ENCODE measurements at regions not wholly inside any gene's neighbourhood (a gene's known extent, or its start where the extent isn't known, plus 50 kb on each side); places are given as distances from the start of the nearest gene placed in this dataset.
"Not testable (repeated sequence)": the region's sequence is repeated elsewhere in the genome, so short reads cannot be mapped to it uniquely, and the experiment has no call there.

GRCh38 chr12:73947326-73948026 is 590.2 kb upstream of the ATXN7L3B start:
- intact Hi-C loops (cut with micrococcal nuclease): no loop called here

GRCh38 chr12:73950507-73950906 is 587.1 kb upstream of the ATXN7L3B start:
- intact Hi-C loops (cut with micrococcal nuclease): no loop called here

- intact Hi-C loops (cut with micrococcal nuclease): no loop called here
Measured at GRCh38 chr12:73951956-73952703, 585.5 kb upstream of the ATXN7L3B start.

- intact Hi-C loops (cut with micrococcal nuclease): no loop called here
Measured at GRCh38 chr12:73964641-73965040, 573.0 kb upstream of the ATXN7L3B start.

GRCh38 chr12:73973486-73973885 is 564.1 kb upstream of the ATXN7L3B start:
- intact Hi-C loops (cut with micrococcal nuclease): no loop called here

GRCh38 chr12:73984552-73984951 is 553.1 kb upstream of the ATXN7L3B start:
- intact Hi-C loops (cut with micrococcal nuclease): no loop called here

- intact Hi-C loops (cut with micrococcal nuclease): no loop called here
Measured at GRCh38 chr12:73991138-73991537, 546.5 kb upstream of the ATXN7L3B start.

- intact Hi-C loops (cut with micrococcal nuclease): no loop called here
Measured at GRCh38 chr12:73998894-73999293, 538.7 kb upstream of the ATXN7L3B start.

- intact Hi-C loops (cut with micrococcal nuclease): no loop called here
Measured at GRCh38 chr12:74015118-74015517, 522.5 kb upstream of the ATXN7L3B start.

GRCh38 chr12:74016324-74016723 is 521.3 kb upstream of the ATXN7L3B start:
- intact Hi-C loops (cut with micrococcal nuclease): not testable (repeated sequence)

- intact Hi-C loops (cut with micrococcal nuclease): no loop called here
Measured at GRCh38 chr12:74018849-74019248, 518.8 kb upstream of the ATXN7L3B start.

- intact Hi-C loops (cut with micrococcal nuclease): no loop called here
Measured at GRCh38 chr12:74021937-74022336, 515.7 kb upstream of the ATXN7L3B start.

- intact Hi-C loops (cut with micrococcal nuclease): no loop called here
Measured at GRCh38 chr12:74031045-74031444, 506.6 kb upstream of the ATXN7L3B start.

- intact Hi-C loops (cut with micrococcal nuclease): no loop called here
Measured at GRCh38 chr12:74033531-74033930, 504.1 kb upstream of the ATXN7L3B start.

- intact Hi-C loops (cut with micrococcal nuclease): not testable (repeated sequence)
Measured at GRCh38 chr12:74039138-74039537, 498.5 kb upstream of the ATXN7L3B start.

GRCh38 chr12:74043343-74043742 is 494.3 kb upstream of the ATXN7L3B start:
- intact Hi-C loops (cut with micrococcal nuclease): no loop called here

- intact Hi-C loops (cut with micrococcal nuclease): no loop called here
Measured at GRCh38 chr12:74049348-74049747, 488.3 kb upstream of the ATXN7L3B start.

GRCh38 chr12:74051848-74052247 is 485.8 kb upstream of the ATXN7L3B start:
- intact Hi-C loops (cut with micrococcal nuclease): no loop called here

- intact Hi-C loops (cut with micrococcal nuclease): no loop called here
Measured at GRCh38 chr12:74066476-74066875, 471.2 kb upstream of the ATXN7L3B start.

GRCh38 chr12:74071182-74071581 is 466.5 kb upstream of the ATXN7L3B start:
- intact Hi-C loops (cut with micrococcal nuclease): no loop called here

- intact Hi-C loops (cut with micrococcal nuclease): no loop called here
Measured at GRCh38 chr12:74076918-74077317, 460.7 kb upstream of the ATXN7L3B start.

GRCh38 chr12:74105434-74105833 is 432.2 kb upstream of the ATXN7L3B start:
- intact Hi-C loops (cut with micrococcal nuclease): no loop called here

GRCh38 chr12:74108729-74109128 is 428.9 kb upstream of the ATXN7L3B start:
- intact Hi-C loops (cut with micrococcal nuclease): no loop called here

All from T-helper 2 cell treated with Interferon-gamma antibody and Interleukin-4, amounts not matched to agents 100 ng/mL and 5 ng/mL, for 36 hours (primary cell).